Vagina (tissue), 2 donors: ENCODE measurements at regions not wholly inside any gene's neighbourhood (a gene's known extent, or its start where the extent isn't known, plus 50 kb on each side); places are given as distances from the start of the nearest gene placed in this dataset.

Experiments
- CTCF ChIP-seq, 3 experiments: fragments of 450-650 bp in 2 of 3; fragments of 200-600 bp in 1 of 3; sonication (generic) in 1 of 3; IDR thresholded peaks; one replicate each; pipeline ENCODE4 v1.5.1; 2017 to 2019; ENCODE audit warnings: antibody characterized with exemption in 3 of 3, mild to moderate bottlenecking in 2 of 3, moderate library complexity in 2 of 3
- POLR2A ChIP-seq, 2 donors: fragments of 450-650 bp; IDR thresholded peaks; one replicate each; pipeline ENCODE4 v1.6.1; 2017; ENCODE audit warnings: antibody characterized with exemption in 2 of 2, mild to moderate bottlenecking in 2 of 2, moderate library complexity in 2 of 2

GRCh38 chr12:78760906-78761305 is 103.7 kb upstream of the SYT1 start:
- TF ChIP-seq CTCF (IDR thresholded peaks at IDR 0.05) (no peak), POLR2A (IDR thresholded peaks at IDR 0.05) (no peak)
